DMS 273 treated with DMSO at 0.1 percent for 48 hours (cell line): ENCODE measurements at regions not wholly inside any gene's neighbourhood (a gene's known extent, or its start where the extent isn't known, plus 50 kb on each side); places are given as distances from the start of the nearest gene placed in this dataset.
"Not testable (repeated sequence)": the region's sequence is repeated elsewhere in the genome, so short reads cannot be mapped to it uniquely, and the experiment has no call there.

Experiments used
- DNase-seq: peaks from one replicate; lab custom pipeline; 2025; lab: John Stamatoyannopoulos, UW

DNA sequence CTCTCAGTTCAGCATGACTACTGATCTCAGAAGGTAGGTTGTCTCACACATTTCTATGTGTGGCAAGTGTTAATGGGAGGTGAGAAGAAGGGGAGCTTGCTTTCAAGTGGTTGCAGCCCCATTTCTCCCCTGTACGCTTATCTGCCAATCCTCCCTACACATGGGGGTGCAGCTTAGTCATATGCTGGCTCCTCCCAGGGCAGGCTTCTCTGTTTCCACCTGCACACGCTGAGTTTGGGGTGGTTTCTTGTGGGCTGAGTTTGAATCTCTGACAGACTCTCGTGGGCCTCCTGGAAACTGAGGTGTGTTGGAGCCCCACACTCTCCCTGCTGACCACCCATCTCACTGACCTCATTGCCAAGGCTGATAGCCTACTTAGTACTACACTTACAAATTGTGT lies 435.8 kb upstream of the MTPN start:
- no peak for DNase-seq

DNA sequence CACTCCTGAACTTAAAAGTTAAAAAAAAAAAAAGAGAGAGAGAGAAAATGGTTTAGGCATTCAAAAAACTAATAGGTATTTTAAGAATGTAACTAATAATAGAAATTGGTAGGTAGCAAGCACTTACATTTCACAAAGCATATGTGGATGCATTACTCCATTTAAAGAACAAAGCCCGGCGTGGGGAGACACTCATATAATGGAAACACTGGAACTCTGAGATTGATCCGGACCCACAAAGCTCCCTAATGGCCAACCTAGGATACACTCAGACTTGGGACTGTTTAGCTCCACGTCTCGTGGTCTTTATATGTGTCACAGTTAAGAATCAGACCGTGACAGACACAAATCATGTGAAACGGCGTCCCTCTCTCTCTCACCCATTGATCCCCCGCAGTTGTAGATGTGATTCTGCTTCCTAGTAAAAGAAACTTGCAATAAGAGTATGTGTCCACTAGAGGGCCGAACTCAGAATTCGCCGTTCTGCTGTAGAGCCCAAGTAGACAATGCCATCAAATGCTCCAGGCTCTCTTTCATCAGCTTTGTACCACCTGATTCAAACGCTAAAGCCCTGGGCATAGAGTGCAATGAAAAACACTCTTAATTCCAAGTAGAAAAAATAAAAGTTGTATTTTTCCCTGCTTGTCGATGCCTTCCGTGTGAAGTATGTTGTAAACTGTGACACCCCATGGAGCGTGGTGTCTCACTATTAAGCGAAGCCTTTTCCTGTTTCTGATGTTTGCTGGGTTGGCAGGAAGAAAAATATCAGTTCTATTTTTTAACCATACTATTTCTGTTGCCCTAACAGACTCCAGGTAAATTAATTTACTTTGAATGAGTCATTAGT lies 429.0 kb upstream of the MTPN start:
- DNase-seq, result peak; percentile 8

DNA sequence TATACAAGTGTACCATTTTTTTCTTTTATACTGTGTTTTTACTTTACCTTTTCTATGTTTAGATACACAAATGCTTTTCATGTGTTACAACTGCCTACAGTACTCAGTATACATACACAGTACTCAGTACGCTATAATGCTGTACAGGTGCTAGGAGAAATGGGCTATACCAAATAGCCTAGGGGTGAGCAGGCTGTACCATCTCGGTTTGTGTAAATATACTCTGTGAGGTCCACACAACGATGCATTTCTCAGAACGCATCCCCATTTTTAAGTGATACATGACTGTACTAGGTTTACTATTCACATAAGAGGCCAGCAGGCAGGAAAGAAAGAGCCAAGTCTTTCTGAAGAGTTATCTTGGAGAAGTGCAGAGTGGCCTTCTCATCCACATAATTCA lies 426.4 kb upstream of the MTPN start:
- DNase-seq, result no peak

DNA sequence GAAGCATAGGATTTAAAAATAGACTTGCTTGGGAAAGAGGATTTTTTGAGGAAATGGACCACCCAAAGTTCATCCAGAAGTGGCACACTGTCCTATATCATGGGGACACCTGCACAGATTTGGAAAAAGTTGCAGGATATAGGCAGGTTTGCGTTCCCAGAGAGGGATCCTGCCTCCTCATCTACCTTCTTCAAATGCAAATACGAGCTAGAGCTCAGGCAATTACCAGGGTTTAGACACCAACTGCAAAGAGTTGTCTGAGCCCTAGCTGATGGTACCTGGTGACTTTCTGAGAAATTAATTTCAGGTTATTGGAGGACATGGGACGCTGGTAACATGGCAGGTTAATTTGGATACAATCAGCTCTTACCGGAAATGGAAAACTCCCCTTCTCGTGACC lies 423.7 kb upstream of the MTPN start:
- DNase-seq, result no peak

GRCh38 chr7:136399385-136399784 lies 422.2 kb upstream of the MTPN start:
- DNase-seq, result no peak

DNA sequence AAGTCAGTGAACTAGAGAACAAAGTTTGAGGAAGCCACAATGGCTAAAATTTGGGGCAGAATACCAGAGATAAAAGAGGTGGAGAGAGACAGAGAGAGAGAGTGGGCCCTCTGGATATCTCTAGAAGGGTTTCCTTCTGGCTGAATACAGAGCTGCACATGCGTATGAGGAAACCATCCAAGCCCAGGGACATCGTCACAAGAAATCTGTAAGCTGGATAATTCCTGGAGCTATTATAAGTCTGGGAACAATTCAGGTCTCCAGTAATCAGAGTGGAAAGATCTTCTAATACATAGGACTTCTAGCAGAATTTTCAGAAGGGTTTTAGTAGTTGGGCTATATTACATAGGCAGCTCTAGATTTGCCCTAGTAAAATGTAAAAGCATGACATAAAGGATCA lies 415.7 kb upstream of the MTPN start:
- no peak for DNase-seq

- DNase-seq, result no peak
These were observed 414.2 kb upstream of the MTPN start for GRCh38 chr7:136391371-136391770.

GRCh38 chr7:136389933-136390332 lies 412.8 kb upstream of the MTPN start:
- DNase-seq, result no peak

DNA sequence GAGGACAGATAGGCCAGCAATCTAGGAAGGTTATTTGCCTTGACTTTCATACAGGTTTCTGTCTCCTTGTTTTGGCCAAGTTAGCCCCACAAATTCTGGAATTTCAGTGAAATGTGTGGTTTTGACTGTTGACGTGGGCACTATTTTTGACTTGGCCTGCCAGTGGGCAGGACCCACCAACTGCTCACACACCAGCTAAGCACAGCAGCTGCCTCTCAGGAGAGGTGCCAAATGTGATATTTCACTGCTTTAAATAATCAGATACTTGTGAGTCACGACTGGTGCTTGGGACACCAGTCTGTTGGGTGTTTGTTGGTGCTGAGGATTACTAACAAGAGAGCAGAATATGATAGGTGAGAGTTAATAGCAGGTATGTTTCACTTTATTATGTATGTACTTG lies 409.7 kb upstream of the MTPN start:
- no peak for DNase-seq

- not testable (repeated sequence) for DNase-seq
These were observed 394.2 kb upstream of the MTPN start for GRCh38 chr7:136371409-136371808.

- DNase-seq, result no peak
These were observed 393.0 kb upstream of the MTPN start for GRCh38 chr7:136370137-136370536.

- DNase-seq, result no peak
These were observed 392.1 kb upstream of the MTPN start for GRCh38 chr7:136369225-136369624.

DNA sequence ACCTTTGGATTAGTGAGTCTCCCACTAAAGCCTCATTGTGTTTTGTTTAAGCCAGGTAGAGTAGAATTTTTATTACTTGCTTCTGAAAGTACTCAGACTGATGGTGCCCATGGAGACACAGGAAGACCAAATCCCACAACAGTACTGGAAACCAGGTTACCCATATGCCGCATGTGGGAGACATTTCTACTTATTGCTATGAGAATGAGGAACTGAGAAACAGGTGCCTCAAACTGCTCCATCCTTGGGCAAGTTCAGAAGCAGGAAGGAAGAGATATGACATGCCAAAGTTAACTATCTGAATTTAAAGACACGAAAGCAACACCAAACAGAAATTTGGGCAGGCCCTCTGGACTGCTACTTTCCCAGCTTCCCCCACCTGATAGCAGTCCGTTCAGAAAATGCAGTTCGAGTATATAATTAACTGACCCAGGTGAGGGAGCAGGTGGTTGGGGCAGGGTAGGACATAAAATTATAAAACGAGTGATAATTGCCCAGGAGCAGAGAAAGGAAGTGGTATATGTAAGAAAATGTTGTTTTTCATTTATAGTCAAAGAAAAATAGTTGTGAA lies 382.3 kb upstream of the MTPN start:
- no peak for DNase-seq

DNA sequence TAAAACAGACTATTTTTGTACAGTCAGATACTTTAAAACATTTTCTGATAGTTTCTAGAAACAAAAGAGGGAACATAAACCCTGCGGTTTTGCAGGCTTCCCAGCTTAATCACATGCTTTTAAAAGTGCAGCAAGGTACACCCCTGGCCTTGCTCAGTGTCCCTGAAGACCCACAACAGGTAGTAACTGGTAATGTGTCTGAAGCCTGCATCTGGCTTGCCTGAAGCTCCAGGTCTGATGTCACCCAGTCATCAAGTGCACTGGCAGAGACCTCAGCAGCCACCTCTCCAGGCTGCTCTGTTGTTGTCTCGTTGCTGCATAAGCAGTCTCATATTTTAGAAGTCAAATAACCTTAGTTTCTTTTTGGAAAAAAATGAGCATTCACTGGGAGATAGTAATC lies 376.1 kb upstream of the MTPN start:
- no peak for DNase-seq

- DNase-seq, result no peak
These were observed 371.5 kb upstream of the MTPN start for GRCh38 chr7:136348542-136349192.

DNA sequence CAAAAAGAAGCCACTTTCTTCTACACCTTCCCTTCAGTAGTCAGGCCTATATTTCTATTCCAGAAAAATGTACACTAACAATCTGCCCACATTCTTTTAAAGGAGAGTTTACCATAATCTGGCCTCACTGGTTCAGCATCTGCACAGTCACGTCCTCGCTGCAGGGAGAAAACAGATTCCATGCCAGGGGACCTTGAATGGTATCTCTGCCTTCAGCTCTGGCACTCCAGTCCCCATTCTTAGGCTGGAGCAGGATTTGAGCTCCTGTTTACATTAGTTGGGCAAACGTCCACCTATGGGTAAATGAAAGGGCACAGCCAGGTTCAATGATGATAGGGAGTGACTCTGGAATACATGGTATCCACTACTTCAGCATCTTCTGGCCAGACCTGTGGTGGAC lies 371.0 kb upstream of the MTPN start:
- no peak for DNase-seq

GRCh38 chr7:136347488-136347887 lies 370.3 kb upstream of the MTPN start:
- no peak for DNase-seq

DNA sequence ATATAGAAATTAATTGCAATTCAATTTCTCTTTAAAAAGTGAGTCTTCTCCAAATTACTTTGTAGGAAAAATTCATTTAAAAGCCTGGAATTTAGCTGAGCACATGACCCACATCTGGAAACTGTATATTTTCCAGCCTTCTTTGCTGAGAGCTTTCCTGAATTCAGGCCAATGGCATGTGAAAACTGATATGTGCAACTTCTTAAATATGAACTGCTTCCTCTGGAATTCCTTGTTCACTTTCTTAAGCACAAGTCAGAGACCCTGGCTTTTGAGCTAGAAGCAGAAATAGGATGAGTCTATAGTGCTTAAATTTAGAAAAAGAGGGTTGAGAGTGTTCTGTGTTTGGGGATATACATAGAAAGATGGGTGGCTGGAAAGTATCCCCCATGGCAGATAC lies 365.1 kb upstream of the MTPN start:
- no peak for DNase-seq

DNA sequence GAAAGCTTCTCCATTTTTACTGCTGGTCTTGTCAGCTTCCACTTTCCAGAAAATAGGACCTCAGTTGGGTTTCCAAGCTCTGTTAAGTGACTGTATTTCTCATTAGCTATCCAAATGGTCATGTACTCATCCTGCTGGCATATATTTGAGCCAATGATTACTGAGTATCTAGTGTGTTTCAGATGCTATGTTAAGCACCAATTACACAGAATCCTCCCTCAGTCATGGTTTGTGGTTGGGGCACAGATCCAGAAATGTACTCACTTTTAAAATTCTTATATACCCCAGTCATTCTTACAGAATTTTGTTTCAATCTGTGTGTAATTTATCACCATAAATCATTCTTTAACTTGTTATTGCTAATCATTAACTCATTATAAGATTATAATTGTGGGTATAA lies 362.3 kb upstream of the MTPN start:
- DNase-seq, result no peak

GRCh38 chr7:136336932-136337331 lies 359.8 kb upstream of the MTPN start:
- DNase-seq, result no peak

- no peak for DNase-seq
These were observed 356.5 kb upstream of the MTPN start for GRCh38 chr7:136333636-136334035.

DNA sequence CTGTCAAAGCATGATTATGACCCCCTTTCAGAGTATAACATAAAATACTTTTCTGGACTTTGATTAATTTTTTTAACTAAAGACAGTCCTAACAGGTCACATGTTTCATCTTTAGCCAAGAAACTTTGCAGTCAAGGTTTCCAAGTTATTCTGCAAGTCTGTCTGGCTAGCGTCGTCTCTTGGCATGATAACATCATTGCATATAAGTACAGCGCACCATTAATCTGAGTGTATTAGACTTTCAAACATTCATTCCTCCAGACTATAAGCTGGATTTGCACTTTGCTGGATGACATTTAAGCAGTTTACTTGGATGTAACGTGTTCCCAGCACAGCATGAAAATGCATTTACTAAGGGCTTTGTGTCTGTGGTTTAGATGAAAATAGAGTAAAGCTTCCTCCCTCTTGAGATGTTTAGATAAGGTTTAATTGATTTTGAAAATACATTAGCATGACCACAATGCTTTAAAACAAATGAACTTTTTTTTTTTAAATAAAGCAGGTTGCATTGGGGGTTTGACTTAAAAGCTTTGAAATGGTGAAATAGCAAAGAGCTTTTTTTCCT lies 349.0 kb upstream of the MTPN start:
- no peak for DNase-seq

GRCh38 chr7:136325578-136325977 lies 348.4 kb upstream of the MTPN start:
- no peak for DNase-seq
